ENCODE measurements at regions not wholly inside any gene's neighbourhood (a gene's known extent, or its start where the extent isn't known, plus 50 kb on each side); places are given as distances from the start of the nearest gene placed in this dataset.
A peak's percentile ranks its signal among the peaks of the same experiment; 100 is the strongest.

- peak; percentile 36 for DNase-seq (ENCODE audit: low read depth)
- no peak for TF ChIP-seq CTCF (conservative IDR thresholded peaks at IDR 0.05; ENCODE audit: low read depth, low read length)
These were observed 274.3 kb upstream of the ZNF462 start for GRCh38 chr9:106588626-106589025.

GRCh38 chr9:106590759-106591505 lies 272.0 kb upstream of the ZNF462 start:
- H3K4me3 ChIP-seq (ENCODE audit: low read length), result no peak overlapping the region
- TF ChIP-seq CTCF (conservative IDR thresholded peaks at IDR 0.05; ENCODE audit: low read depth, low read length), result no peak
- no peak for DNase-seq (ENCODE audit: low read depth)

More at GRCh38 chr9:106588626-106589025, 274.3 kb upstream of the ZNF462 start:
- no peak overlapping the region for H3K4me3 ChIP-seq (ENCODE audit: low read length)

GRCh38 chr9:106593201-106593600 lies 269.8 kb upstream of the ZNF462 start:
- no peak for TF ChIP-seq CTCF (conservative IDR thresholded peaks at IDR 0.05; ENCODE audit: low read depth, low read length)
- DNase-seq (ENCODE audit: low read depth), result no peak
- H3K4me3 ChIP-seq (ENCODE audit: low read length), result no peak overlapping the region

- no peak for DNase-seq (ENCODE audit: low read depth)
- TF ChIP-seq CTCF (conservative IDR thresholded peaks at IDR 0.05; ENCODE audit: low read depth, low read length), result no peak
These were observed 266.0 kb upstream of the ZNF462 start for GRCh38 chr9:106596984-106597383.

GRCh38 chr9:106600955-106601560 lies 261.9 kb upstream of the ZNF462 start:
- no peak for DNase-seq (ENCODE audit: low read depth)
- TF ChIP-seq CTCF (conservative IDR thresholded peaks at IDR 0.05; ENCODE audit: low read depth, low read length), result no peak
- no peak overlapping the region for H3K4me3 ChIP-seq (ENCODE audit: low read length)

More at GRCh38 chr9:106596984-106597383, 266.0 kb upstream of the ZNF462 start:
- no peak overlapping the region for H3K4me3 ChIP-seq (ENCODE audit: low read length)

GRCh38 chr9:106602344-106602743 lies 260.6 kb upstream of the ZNF462 start:
- TF ChIP-seq CTCF (conservative IDR thresholded peaks at IDR 0.05; ENCODE audit: low read depth, low read length), result no peak
- no peak overlapping the region for H3K4me3 ChIP-seq (ENCODE audit: low read length)
- DNase-seq (ENCODE audit: low read depth), result no peak

- DNase-seq (ENCODE audit: low read depth), result no peak
- TF ChIP-seq CTCF (conservative IDR thresholded peaks at IDR 0.05; ENCODE audit: low read depth, low read length), result no peak
- no peak overlapping the region for H3K4me3 ChIP-seq (ENCODE audit: low read length)
These were observed 249.7 kb upstream of the ZNF462 start for GRCh38 chr9:106613250-106613737.
